ENCODE measurements at regions not wholly inside any gene's neighbourhood (a gene's known extent, or its start where the extent isn't known, plus 50 kb on each side); places are given as distances from the start of the nearest gene placed in this dataset.
"Not testable (repeated sequence)": the region's sequence is repeated elsewhere in the genome, so short reads cannot be mapped to it uniquely, and the experiment has no call there.

- DNase-seq = no peak
These were observed 1029.3 kb downstream of the PCDH17 start for GRCh38 chr13:58660826-58661225.

GRCh38 chr13:58666331-58666730 is 1034.8 kb downstream of the PCDH17 start:
- no peak for DNase-seq

GRCh38 chr13:58667096-58667495 is 1035.6 kb downstream of the PCDH17 start:
- DNase-seq = no peak

DNA sequence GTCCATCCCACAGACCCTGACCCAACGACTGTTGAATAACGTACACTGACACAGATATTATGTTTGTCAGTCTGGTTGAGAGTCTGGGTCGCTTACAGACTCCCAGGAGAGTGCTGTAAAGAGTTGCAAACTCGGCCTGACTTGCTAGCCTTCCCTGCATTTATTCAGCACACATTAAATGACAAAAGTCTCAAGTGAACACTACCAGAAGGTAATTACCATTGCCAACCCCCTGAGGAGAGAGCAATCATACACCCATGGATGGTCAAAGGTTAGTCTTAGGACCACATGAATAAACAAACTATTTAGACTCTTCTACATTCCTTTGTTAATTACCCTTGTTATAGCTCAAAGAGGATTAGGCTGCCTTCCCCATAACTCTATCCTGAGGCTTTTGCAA is 1048.6 kb downstream of the PCDH17 start:
- DNase-seq = no peak

GRCh38 chr13:58682616-58683015 is 1051.1 kb downstream of the PCDH17 start:
- DNase-seq = no peak

GRCh38 chr13:58687148-58687547 is 1055.6 kb downstream of the PCDH17 start:
- no peak for DNase-seq

GRCh38 chr13:58698531-58698930 is 1067.0 kb downstream of the PCDH17 start:
- DNase-seq = no peak

GRCh38 chr13:58704953-58705352 is 1073.4 kb downstream of the PCDH17 start:
- DNase-seq = no peak

DNA sequence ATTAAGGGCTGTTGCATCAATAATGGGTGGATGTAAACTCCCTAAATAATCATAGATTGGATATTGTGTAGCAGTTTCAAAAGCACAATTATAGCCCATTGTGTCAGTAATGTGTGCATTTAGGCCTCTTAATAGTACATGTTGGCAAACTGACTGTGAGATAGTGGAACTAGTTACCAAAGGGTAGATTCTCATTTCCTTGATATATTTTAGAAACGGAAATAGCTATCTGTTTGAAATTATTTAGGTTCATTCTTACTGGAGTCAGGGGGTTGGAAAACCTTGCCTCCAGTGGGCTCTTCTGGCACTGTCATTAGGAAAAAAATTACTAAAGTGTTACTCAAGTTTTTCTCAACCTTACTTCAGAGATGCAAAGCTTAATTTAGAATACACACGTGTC is 1074.9 kb downstream of the PCDH17 start:
- DNase-seq = no peak

GRCh38 chr13:58712191-58712590 is 1080.6 kb downstream of the PCDH17 start:
- DNase-seq = no peak

DNA sequence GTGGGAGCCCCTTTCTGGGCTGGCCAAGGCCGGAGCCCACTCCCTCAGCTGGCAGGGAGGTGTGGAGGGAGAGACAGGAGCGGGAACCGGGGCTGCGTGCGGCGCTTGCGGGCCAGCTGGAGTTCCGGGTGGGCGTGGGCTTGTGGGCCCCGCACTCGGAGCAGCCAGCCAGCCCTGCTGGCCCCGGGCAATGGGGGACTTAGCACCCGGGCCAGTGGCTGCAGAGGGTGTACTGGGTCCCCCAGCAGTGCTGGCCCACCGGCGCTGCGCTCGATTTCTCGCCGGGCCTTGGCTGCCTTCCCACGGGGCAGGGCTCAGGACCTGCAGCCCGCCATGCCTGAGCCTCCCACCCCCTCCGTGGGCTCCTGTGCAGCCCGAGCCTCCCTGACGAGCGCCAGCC is 1082.5 kb downstream of the PCDH17 start:
- DNase-seq = not testable (repeated sequence)

DNA sequence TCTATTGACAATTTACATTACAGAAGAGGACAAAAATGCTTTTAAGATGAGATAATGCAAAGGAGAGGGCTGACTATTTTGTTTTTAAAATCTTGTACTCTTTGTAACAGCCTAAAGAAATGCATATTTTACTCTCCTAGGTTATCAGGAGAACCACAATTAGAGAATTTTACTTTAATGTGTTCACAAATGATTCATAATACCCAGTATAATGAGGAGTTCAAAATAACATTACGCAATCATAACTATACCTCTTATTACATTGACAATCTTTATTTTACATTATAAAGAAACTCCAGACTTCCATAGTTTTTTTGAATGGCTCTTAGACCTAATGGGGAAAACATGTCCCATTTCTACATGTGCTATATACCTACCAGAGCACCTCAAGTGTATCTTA is 1089.7 kb downstream of the PCDH17 start:
- no peak for DNase-seq

DNA sequence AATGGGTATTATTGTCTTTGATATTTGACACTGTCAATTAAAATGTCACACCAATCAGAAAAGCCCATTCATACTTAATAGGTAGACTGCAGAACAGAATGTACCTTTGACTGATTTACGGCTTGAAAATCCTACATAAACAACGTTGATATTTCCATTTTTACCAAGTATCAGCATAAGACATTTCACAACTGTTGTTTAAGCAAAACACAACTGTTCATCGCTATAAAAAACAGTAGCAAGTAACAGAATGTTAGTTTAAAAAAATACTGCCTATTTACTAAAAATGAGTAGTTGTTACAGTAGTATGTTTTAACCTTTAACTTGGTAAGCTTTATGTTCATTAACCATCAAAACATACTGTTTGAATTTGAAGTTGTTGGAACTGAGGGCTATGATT is 1096.6 kb downstream of the PCDH17 start:
- no peak for DNase-seq

DNA sequence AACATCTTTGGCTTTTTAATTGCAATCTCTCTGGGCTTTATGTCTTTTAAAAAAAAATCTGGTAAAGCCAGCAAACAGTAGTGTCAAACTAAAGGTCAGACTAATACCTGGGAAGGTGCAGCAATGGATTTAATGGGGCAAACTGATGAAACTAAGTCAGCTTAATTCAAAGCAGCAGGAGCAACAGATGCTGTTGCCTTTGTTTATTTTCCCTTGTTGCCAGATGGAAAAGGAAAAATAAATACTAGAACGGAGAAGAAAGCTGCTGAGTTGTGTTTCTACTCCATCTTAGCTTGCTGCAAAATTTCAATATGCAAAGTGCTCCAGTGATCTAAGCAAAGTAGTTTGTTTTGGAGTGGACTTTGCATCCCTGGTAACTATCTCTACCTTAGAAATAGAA is 1097.8 kb downstream of the PCDH17 start:
- no peak for DNase-seq

GRCh38 chr13:58744686-58745085 is 1113.1 kb downstream of the PCDH17 start:
- no peak for DNase-seq

GRCh38 chr13:58767566-58767965 is 1136.0 kb downstream of the PCDH17 start:
- no peak for DNase-seq

DNA sequence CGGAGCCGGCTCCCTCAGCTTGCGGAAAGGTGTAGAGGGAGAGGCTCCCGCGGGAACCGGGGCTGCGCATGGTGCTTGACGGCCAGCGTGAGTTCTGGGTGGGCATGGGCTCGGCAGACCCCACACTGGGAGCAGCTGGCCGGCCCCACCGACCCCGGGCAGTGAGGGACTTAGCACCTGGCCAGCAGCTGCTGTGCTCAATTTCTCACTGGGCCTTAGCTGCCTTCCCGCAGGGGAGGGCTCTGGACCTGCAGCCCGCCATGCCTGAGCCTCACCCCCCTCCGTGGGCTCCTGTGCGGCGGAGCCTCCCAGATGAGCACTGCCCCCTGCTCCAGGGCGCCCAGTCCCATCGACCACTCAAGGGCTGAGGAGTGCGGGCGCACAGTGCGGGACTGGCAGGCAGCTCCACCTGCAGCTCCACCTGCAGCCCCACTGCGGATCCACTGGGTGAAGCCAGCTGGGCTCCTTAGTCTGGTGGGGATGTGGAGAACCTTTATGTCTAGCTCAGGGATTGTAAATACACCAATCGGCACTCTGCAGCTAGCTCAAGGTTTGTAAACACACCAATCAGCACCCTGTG is 1141.8 kb downstream of the PCDH17 start:
- no peak for DNase-seq

DNA sequence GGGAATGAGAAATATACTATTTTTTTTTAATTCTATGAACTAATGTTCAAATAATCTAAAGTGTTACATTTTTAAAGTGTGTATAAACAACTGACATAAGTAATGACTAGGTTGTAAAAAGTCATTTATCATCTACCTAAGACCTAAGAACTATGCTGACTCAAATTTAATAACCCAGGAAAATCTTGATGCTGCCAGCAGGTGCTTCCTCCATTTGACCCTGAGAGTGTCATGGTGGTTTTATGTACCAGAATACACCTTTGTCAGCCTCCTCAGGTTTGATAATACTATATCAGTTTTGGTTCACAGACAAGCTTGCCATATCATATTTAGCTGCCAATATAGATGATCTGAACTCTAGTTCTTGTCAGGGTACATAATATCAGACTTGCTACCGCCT is 1151.2 kb downstream of the PCDH17 start:
- DNase-seq = no peak

DNA sequence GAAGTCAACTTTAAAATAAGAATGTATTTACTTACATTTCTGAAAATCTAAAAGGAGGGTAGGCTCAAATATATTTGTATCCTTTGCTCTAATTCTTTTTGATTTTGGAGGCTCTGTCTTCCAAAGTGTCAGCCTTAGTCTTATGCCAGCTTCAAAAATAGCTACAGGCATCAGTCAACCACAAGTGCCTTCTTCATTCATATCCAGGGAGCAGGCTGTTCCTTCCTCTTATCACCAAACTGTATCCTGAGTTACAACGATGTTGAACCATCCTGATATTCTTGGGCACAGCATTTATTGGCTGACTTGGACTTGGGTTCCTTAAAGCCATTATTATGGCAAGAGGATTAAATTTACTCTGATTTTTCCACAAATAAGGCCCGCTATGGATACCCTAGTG is 1161.3 kb downstream of the PCDH17 start:
- DNase-seq = no peak

DNA sequence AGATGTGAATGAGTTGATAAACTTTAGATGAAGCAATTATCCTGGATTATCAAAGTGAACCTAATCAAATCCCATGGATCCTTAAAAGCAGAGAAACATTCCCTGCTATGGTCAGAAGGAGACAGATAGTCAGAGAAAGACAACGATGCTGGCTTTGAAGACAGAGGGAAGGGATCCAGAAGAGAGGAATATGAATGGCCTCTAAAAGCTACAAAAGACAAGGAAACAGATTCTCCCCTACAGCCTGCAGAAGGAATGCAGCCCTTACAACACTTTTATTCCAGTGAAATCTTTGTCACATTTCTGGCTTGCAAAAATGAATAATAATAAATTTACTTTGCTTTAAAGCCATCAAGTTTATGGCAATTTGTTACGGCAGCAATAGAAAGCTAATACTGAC is 1164.2 kb downstream of the PCDH17 start:
- DNase-seq = no peak

DNA sequence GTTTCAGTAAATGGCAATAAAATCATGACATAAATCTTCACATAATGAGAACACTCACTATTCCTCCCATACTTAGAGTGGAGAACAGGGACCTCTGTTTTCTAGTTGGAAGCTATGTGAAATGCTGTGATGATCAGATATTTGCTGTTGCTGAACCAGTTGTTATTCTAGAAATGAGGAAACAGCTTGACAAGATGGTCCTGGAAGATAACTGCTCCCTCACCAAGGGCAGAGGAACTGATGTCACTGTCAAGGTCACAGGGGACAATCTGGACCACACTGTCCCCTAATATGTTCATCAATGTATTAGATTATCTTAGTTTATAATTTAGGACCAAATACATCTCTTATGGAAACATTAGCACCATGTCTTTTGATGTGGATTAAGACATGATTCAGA is 1173.3 kb downstream of the PCDH17 start:
- DNase-seq = no peak

DNA sequence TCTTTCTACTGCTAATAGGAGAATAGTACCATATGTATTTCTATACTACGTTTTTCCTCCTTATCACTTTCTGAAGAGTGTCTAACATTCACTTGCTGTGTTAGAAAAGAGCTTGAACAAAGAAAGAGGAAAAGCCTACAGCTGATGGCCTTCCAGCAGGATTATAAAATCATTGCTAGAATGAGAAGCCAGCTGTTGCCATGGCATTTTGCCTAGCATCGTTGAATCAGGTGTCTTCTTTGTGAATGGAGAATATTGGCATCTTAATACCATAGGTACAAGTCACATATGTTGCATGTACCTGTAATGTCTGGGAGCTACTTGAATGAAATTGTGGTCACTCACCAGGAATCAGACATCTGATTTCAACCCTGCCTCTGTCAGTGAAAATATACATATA is 1174.9 kb downstream of the PCDH17 start:
- DNase-seq = no peak

DNA sequence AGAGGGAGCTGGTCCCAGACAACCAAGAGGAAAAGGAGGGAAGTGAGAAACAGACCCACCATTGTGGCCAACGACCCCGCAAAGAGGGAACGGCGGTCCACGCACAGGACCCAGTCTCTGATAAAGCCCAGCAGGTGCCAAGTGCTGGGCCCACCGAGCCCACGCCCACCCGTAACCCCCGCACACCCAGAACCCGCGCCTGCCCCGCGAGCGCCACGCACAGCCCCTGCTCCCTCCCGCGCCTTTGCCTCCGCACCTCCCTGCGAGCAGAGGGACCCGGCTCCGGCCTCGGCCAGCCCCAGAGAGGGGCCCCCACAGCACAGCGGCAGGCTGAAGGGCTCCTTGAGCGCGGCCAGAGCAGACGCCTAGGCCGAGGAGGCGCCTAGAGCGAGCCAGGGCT is 1192.2 kb downstream of the PCDH17 start:
- no peak for DNase-seq

DNA sequence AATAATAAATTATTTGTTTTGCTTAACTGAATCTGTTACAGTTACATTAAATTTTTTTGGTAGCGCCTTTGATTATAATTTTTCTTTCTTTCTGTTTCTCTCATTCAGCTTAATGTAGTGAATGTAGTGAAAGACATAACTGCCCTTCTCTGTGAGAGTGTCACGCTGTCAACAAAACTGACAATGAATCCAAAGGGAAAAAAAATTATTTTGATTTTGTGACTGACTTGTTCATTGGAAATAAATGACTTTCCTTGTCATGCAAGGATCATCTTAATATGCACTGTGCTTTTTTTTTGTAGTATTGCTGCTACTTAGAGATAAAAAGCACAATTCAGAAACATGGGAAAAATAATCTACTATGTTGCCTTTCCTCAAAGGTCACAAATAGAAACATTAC is 1196.4 kb downstream of the PCDH17 start:
- DNase-seq = no peak

DNA sequence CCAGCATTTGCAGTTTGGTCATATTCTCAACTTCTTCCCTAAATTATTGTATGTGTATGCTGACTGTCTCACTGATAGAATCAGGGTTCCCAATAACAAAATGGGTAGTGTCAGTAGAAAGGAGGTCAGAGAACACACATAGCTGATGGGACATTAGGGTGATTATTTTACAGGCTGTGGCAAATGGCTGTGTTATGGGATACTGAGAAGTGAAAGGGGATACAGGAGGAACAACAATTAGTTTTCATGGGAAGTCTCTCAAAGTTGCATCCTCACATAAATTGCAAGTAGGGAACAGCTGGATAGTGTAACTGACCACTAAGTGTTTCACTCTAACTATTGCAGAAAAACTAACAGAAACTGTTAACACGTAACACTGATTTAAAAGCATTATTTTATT is 1199.3 kb downstream of the PCDH17 start:
- no peak for DNase-seq

- no peak for DNase-seq
These were observed 1207.1 kb downstream of the PCDH17 start for GRCh38 chr13:58838615-58839014.

All from NCI-H187 (cell line).